RWPE2 (cell line): ENCODE measurements at regions not wholly inside any gene's neighbourhood (a gene's known extent, or its start where the extent isn't known, plus 50 kb on each side); places are given as distances from the start of the nearest gene placed in this dataset.

Experiments used
- ATAC-seq: fragments of 200-7000 bp; cut with Tn5 transposase; 3 replicates; pipeline ENCODE4 v1.9.1; 2021; ENCODE audit warnings: low read depth
- DNase-seq: peaks from one replicate; pipeline ENCODE4 v3.0.0-alpha.2; 2020; ENCODE audit warnings: low spot score
- H3K27ac ChIP-seq: fragments of 450-650 bp; 2 replicates; pipeline ENCODE4 v1.5.1; 2017; ENCODE audit warnings: mild to moderate bottlenecking; ENCODE audit not compliant: poor library complexity, severe bottlenecking
- H3K27me3 ChIP-seq: fragments of 250-450 bp; sonication (Bioruptor Pico); 2 replicates; pipeline ENCODE4 v1.5.1; 2021; ENCODE audit warnings: mild to moderate bottlenecking, moderate library complexity; ENCODE audit not compliant: insufficient read depth, poor library complexity, severe bottlenecking
- H3K36me3 ChIP-seq: fragments of 250-450 bp; sonication (Bioruptor Pico); 2 replicates; pipeline ENCODE4 v1.5.1; 2020; ENCODE audit warnings: low read depth, mild to moderate bottlenecking, moderate library complexity
- H3K4me1 ChIP-seq: fragments of 250-450 bp; sonication (Bioruptor Pico); 2 replicates; pipeline ENCODE4 v1.5.1; 2021; ENCODE audit warnings: mild to moderate bottlenecking, moderate library complexity; ENCODE audit not compliant: insufficient read depth, poor library complexity, severe bottlenecking
- H3K4me3 ChIP-seq: fragments of 250-450 bp; sonication (Bioruptor Pico); 2 replicates; pipeline ENCODE4 v1.5.1; 2021; ENCODE audit warnings: mild to moderate bottlenecking, moderate library complexity; ENCODE audit not compliant: severe bottlenecking
- H3K9me3 ChIP-seq: fragments of 250-450 bp; sonication (Bioruptor Pico); 2 replicates; pipeline ENCODE4 v1.5.1; 2021; ENCODE audit warnings: mild to moderate bottlenecking, moderate library complexity; ENCODE audit not compliant: severe bottlenecking
- TF ChIP-seq, protein P1 (sequence below): fragments of 450-650 bp; IDR thresholded peaks from one replicate; pipeline ENCODE4 v1.5.1; 2017; ENCODE audit warnings: mild to moderate bottlenecking, moderate library complexity; ENCODE audit not compliant: poor library complexity, severe bottlenecking

- peaks cover 14% of the 10 kb centered on the region for H3K4me1 ChIP-seq
- no peak overlapping the region for H3K4me3 ChIP-seq
- H3K27ac ChIP-seq = no peak overlapping the region
- H3K9me3 ChIP-seq = no peaks in the 10 kb centered on the region
- no peak for ATAC-seq
- no peaks in the 10 kb centered on the region for H3K27me3 ChIP-seq
- TF ChIP-seq, protein P1, sequence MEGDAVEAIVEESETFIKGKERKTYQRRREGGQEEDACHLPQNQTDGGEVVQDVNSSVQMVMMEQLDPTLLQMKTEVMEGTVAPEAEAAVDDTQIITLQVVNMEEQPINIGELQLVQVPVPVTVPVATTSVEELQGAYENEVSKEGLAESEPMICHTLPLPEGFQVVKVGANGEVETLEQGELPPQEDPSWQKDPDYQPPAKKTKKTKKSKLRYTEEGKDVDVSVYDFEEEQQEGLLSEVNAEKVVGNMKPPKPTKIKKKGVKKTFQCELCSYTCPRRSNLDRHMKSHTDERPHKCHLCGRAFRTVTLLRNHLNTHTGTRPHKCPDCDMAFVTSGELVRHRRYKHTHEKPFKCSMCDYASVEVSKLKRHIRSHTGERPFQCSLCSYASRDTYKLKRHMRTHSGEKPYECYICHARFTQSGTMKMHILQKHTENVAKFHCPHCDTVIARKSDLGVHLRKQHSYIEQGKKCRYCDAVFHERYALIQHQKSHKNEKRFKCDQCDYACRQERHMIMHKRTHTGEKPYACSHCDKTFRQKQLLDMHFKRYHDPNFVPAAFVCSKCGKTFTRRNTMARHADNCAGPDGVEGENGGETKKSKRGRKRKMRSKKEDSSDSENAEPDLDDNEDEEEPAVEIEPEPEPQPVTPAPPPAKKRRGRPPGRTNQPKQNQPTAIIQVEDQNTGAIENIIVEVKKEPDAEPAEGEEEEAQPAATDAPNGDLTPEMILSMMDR = no peak
- no peaks in the 10 kb centered on the region for H3K36me3 ChIP-seq
- no peak for DNase-seq
These were observed 430.9 kb downstream of the PID1 start for GRCh38 chr2:228840113-228840742.

DNA sequence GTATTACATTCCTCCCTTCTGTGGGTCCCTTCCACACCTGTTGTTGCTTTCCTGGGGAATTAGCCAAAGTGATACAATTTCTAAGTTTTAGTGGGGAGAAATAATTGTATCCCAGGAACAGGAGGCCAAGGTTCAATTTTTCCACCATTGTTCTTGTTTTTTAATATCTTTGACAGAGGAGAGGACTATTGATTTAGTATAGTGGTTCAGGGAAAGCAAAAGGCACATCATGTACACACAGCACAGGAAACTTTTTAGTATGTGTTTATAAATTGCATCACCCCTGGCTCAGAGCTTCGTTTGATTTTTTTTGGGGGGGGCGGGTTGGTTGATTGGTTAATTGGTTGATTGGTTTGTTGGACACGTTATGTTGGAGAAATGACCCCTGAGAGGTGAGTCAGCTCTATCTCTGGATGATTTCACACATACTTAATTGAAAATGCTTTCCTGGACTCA, 431.6 kb downstream of the PID1 start:
- DNase-seq (no peak), ATAC-seq (no peak)
- H3K36me3 ChIP-seq = no peaks in the 10 kb centered on the region
- H3K27ac ChIP-seq = no peak overlapping the region
- H3K4me3 ChIP-seq = no peak overlapping the region
- H3K9me3 ChIP-seq = no peaks in the 10 kb centered on the region
- H3K27me3 ChIP-seq = no peaks in the 10 kb centered on the region
- H3K4me1 ChIP-seq = peaks cover 14% of the 10 kb centered on the region
- TF ChIP-seq, protein P1 = no peak

GRCh38 chr2:228838819-228839218, 432.3 kb downstream of the PID1 start:
- ATAC-seq = no peak

GRCh38 chr2:228828397-228828796, 442.7 kb downstream of the PID1 start:
- Histone ChIP-seq H3K4me1 (peaks cover 4% of the 10 kb centered on the region), H3K4me3 (no peak overlapping the region), H3K27ac (no peak overlapping the region), H3K36me3 (no peaks in the 10 kb centered on the region), H3K27me3 (no peaks in the 10 kb centered on the region), H3K9me3 (no peaks in the 10 kb centered on the region)
- no peak for DNase-seq
- no peak for ATAC-seq
- TF ChIP-seq, protein P1 = no peak

More at GRCh38 chr2:228838819-228839218, 432.3 kb downstream of the PID1 start:
- no peaks in the 10 kb centered on the region for H3K27me3 ChIP-seq
- H3K36me3 ChIP-seq = no peaks in the 10 kb centered on the region
- no peak overlapping the region for H3K27ac ChIP-seq
- peaks cover 14% of the 10 kb centered on the region for H3K4me1 ChIP-seq
- no peak overlapping the region for H3K4me3 ChIP-seq
- no peak for DNase-seq
- TF ChIP-seq, protein P1 = no peak
- no peaks in the 10 kb centered on the region for H3K9me3 ChIP-seq

- TF ChIP-seq, protein P1 = no peak
- H3K4me1 ChIP-seq = peaks cover 4% of the 10 kb centered on the region
- DNase-seq (no peak), ATAC-seq (no peak)
- H3K9me3 ChIP-seq = no peaks in the 10 kb centered on the region
- H3K36me3 ChIP-seq = no peaks in the 10 kb centered on the region
- no peak overlapping the region for H3K4me3 ChIP-seq
- no peak overlapping the region for H3K27ac ChIP-seq
- no peaks in the 10 kb centered on the region for H3K27me3 ChIP-seq
These were observed 443.9 kb downstream of the PID1 start for GRCh38 chr2:228827056-228827700.
